ENCODE measurements at regions not wholly inside any gene's neighbourhood (a gene's known extent, or its start where the extent isn't known, plus 50 kb on each side); places are given as distances from the start of the nearest gene placed in this dataset.

DNA sequence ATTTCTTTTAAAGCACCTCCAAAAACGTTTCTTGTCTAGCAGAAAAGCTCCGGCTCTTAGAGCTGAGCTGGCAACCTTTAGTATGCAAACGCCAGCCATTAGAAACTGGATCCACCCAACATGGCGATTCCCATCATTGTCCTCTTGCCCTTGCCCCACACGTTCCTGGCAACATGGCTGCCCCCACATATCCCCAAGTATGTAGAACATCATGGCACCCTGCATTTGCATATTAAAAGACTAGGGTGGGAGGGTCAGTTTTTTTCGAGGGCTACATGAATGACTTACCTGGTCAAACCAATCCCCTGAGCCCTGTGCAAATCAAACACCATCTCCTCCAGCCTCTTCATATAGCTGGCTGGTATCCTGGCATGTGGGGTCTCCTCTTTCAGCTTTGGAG lies 82.2 kb upstream of the HELT start:
- TF ChIP-seq ZFP3 (CRISPR knock-in tag; IDR thresholded peaks at IDR 0.05) (no peak), ARNTL (CRISPR knock-in tag; IDR thresholded peaks at IDR 0.05; ENCODE audit: borderline replicate concordance, low read depth) (no peak), ZFP30 (CRISPR knock-in tag; IDR thresholded peaks at IDR 0.05) (no peak), ZNF8 (CRISPR knock-in tag; IDR thresholded peaks at IDR 0.05) (no peak), CSDC2 (CRISPR knock-in tag; IDR thresholded peaks at IDR 0.05) (no peak), GLIS3 (CRISPR knock-in tag; IDR thresholded peaks at IDR 0.05) (no peak), RARB (CRISPR knock-in tag; IDR thresholded peaks at IDR 0.05) (no peak), TOX (CRISPR knock-in tag; IDR thresholded peaks at IDR 0.05; ENCODE audit: borderline replicate concordance) (no peak)
- TF ChIP-seq, protein P1, sequence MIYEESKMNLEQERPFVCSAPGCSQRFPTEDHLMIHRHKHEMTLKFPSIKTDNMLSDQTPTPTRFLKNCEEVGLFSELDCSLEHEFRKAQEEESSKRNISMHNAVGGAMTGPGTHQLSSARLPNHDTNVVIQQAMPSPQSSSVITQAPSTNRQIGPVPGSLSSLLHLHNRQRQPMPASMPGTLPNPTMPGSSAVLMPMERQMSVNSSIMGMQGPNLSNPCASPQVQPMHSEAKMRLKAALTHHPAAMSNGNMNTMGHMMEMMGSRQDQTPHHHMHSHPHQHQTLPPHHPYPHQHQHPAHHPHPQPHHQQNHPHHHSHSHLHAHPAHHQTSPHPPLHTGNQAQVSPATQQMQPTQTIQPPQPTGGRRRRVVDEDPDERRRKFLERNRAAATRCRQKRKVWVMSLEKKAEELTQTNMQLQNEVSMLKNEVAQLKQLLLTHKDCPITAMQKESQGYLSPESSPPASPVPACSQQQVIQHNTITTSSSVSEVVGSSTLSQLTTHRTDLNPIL (CRISPR knock-in tag; IDR thresholded peaks at IDR 0.05; ENCODE audit: low read depth), result no peak
- TF ChIP-seq, protein P2, sequence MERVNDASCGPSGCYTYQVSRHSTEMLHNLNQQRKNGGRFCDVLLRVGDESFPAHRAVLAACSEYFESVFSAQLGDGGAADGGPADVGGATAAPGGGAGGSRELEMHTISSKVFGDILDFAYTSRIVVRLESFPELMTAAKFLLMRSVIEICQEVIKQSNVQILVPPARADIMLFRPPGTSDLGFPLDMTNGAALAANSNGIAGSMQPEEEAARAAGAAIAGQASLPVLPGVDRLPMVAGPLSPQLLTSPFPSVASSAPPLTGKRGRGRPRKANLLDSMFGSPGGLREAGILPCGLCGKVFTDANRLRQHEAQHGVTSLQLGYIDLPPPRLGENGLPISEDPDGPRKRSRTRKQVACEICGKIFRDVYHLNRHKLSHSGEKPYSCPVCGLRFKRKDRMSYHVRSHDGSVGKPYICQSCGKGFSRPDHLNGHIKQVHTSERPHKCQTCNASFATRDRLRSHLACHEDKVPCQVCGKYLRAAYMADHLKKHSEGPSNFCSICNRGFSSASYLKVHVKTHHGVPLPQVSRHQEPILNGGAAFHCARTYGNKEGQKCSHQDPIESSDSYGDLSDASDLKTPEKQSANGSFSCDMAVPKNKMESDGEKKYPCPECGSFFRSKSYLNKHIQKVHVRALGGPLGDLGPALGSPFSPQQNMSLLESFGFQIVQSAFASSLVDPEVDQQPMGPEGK (CRISPR knock-in tag; IDR thresholded peaks at IDR 0.05; ENCODE audit: borderline replicate concordance), result no peak

Data from SK-N-SH treated with all-trans-retinoic acid at 6 μM for 48 hours (cell line).